GM19240 (cell line): ENCODE measurements at regions not wholly inside any gene's neighbourhood (a gene's known extent, or its start where the extent isn't known, plus 50 kb on each side); places are given as distances from the start of the nearest gene placed in this dataset.

ENCODE experiments used
- DNase-seq: peaks from one replicate; pipeline ENCODE4 v3.0.0; 2011; ENCODE audit warnings: low spot score; ENCODE audit not compliant: insufficient read length

GRCh38 chr5:35281613-35282012 is 51.3 kb upstream of the PRLR start:
- DNase-seq, result no peak
